ENCODE measurements at regions not wholly inside any gene's neighbourhood (a gene's known extent, or its start where the extent isn't known, plus 50 kb on each side); places are given as distances from the start of the nearest gene placed in this dataset.

GRCh38 chr5:58113172-58113571 lies 346.7 kb downstream of the PLK2 start:
- DNase-seq (ENCODE audit: low spot score): no peak

DNA sequence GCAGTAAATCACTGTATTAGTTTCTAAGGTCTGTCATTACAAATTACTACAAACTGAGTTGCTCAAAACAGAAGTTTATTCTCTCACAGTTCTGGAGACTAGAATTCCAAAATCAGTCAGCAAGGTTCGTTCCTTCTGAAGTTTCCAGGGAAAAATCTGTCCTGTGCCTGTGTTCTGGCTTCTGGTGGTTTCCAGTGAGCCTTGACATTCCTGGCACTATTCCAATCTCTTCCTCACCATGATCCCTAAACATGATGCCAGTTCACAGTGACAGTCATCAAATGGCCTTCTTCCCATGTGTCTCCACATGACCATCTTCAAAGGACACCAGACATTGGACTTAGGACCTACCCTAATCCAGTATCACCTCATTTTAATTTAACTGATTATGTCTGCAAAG lies 351.4 kb downstream of the PLK2 start:
- no peak for DNase-seq (ENCODE audit: low spot score)

GRCh38 chr5:58107704-58108103 lies 352.2 kb downstream of the PLK2 start:
- DNase-seq (ENCODE audit: low spot score): no peak

DNA sequence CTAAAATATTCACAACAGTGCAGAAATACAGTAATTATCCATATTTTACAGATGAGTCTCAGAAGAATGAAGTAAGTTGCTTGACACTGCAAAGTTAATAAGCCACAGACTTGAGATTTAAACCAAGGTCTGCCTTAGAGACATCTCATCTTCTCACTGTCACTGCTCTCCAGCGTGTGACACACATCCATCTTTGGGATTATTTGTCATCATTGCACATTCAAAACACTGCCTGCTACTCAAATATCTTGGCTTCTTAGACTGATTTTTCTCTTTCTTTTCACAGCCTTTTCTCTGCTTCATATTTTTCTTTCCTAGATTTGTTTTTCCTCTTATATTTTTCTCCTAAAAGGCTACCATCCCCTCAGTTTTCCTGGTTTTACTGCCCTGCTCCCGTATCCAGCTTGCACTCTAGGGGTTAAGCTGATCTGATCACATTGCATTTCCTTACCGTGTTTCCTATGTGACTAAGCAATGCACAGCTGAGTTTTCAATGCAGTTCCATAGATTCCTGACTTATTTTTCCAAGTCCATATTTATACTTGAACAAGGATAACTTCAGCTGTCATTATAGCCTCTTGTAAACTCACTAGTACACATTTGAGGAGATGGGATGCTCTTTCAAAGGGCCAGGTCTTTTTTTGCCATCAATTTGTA lies 353.0 kb downstream of the PLK2 start:
- DNase-seq (ENCODE audit: low spot score): no peak

- DNase-seq (ENCODE audit: low spot score): no peak
Observed at GRCh38 chr5:58105836-58106235, 354.1 kb downstream of the PLK2 start.

- DNase-seq (ENCODE audit: low spot score): no peak
Observed at GRCh38 chr5:58099257-58099656, 360.6 kb downstream of the PLK2 start.

- DNase-seq (ENCODE audit: low spot score): no peak
Observed at GRCh38 chr5:58094031-58094430, 365.9 kb downstream of the PLK2 start.

- no peak for DNase-seq (ENCODE audit: low spot score)
Observed at GRCh38 chr5:58090704-58091103, 369.2 kb downstream of the PLK2 start.

DNA sequence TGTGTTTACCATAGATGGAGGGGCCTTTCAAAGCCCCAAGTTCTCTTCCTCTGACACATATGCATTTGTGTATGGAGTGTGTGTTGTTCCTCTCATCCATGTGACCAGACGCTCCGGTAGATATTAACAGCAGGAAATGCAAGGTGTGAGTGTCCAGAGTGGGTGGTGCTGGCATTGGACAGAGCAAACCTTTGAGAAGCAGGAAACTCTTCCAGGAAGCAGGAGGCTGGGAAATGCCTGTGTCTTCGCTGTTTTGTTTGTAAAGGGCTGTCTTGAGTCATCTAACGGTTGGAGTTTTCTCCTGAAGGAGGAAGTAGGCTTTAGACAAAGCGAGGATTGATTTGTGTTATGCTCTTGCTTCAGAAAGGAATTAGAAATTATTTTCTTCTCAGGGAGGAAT lies 370.9 kb downstream of the PLK2 start:
- no peak for DNase-seq (ENCODE audit: low spot score)

DNA sequence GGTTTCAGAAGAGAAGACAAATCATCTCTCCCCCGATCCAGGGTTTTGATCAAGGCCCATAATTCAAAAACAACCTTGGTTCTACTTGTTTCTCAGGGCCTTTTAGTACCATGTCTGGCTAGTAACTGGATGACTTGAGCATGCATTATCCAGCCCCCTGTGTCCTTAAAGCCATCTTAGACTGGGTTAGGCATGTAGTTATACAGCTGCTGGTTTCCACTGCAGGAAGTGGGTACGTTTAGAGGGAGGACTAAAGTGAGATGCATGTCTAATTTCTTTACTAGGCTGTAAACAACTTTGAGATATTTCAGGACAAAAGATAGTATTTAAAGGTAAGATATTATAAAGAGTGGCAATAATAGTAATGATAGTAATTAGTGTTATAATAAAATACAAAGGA lies 372.0 kb downstream of the PLK2 start:
- no peak for DNase-seq (ENCODE audit: low spot score)

GRCh38 chr5:58087123-58087522 lies 372.8 kb downstream of the PLK2 start:
- no peak for DNase-seq (ENCODE audit: low spot score)

- DNase-seq (ENCODE audit: low spot score): no peak
Observed at GRCh38 chr5:58085800-58086199, 374.1 kb downstream of the PLK2 start.

- no peak for DNase-seq (ENCODE audit: low spot score)
Observed at GRCh38 chr5:58081435-58081834, 378.5 kb downstream of the PLK2 start.

DNA sequence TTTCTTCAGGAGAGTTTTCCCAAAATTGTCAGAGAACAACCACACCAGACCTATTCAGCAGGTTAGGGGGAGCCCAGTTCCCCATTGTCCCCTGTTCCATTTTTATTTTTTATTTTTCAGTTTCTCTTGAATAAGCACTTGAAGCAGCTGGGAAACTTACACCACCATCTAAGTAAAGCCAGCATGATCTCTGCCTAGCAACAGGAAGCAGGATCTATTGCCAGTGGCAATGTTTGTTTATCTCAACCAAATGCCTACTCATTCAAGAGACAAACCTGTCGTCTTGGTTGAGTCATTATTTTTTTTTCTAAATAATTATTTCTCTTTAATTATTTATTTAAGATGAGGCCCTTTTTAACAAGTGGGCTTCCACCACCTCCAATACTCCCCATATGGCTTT lies 379.3 kb downstream of the PLK2 start:
- DNase-seq (ENCODE audit: low spot score): no peak

GRCh38 chr5:58077966-58078365 lies 381.9 kb downstream of the PLK2 start:
- DNase-seq (ENCODE audit: low spot score): no peak

DNA sequence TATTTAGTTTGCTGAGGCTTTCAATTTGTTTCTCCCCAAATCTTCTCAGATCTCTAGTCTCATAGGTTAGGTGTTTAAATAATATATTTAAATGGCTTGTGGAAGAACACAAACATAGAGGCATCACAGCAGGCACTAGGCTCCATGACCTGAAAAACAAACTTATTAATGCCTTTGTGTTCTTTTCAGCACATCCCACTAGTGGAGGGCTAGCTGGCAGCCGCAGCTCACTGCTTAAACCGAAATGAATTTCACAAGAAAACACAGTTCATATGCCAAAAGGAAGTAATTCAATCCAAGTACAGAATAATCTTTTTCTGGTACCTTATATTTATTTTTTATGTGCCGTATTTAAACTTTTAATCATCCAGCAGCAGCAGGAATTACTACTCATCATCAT lies 382.5 kb downstream of the PLK2 start:
- DNase-seq (ENCODE audit: low spot score): no peak

GRCh38 chr5:58076483-58077257 lies 383.2 kb downstream of the PLK2 start:
- DNase-seq (ENCODE audit: low spot score): no peak

GRCh38 chr5:58075907-58076306 lies 384.0 kb downstream of the PLK2 start:
- no peak for DNase-seq (ENCODE audit: low spot score)

- DNase-seq (ENCODE audit: low spot score): no peak
Observed at GRCh38 chr5:58074717-58075116, 385.2 kb downstream of the PLK2 start.

GRCh38 chr5:58074222-58074621 lies 385.7 kb downstream of the PLK2 start:
- DNase-seq (ENCODE audit: low spot score): no peak

- DNase-seq (ENCODE audit: low spot score): no peak
Observed at GRCh38 chr5:58073243-58073642, 386.6 kb downstream of the PLK2 start.

GRCh38 chr5:58072300-58072965 lies 387.5 kb downstream of the PLK2 start:
- no peak for DNase-seq (ENCODE audit: low spot score)

GRCh38 chr5:58071566-58071965 lies 388.3 kb downstream of the PLK2 start:
- DNase-seq (ENCODE audit: low spot score): no peak
